Adipose tissue (tissue), 3 donors: ENCODE measurements at regions not wholly inside any gene's neighbourhood (a gene's known extent, or its start where the extent isn't known, plus 50 kb on each side); places are given as distances from the start of the nearest gene placed in this dataset.

Experiments used
- H3K27ac ChIP-seq: one replicate; pipeline ENCODE4 v1.5.1; 2013; ENCODE audit warnings: low read depth, low read length
- WGBS, 3 donors: extraction: QIAGEN DNeasy Blood & Tissue Kit; methylation state at CpG; one replicate each; pipeline ENCODE4 v1.1.7; 2013; 5-methylcytosine and 5-hydroxymethylcytosine counted together
- donor health status: healthy with polysubstance abuse.
- donor health status: Bipolar disorder and iron deficiency.
- donor health status: healthy.

GRCh38 chr1:56442290-56442877 is 137.0 kb downstream of the PLPP3 start:
- no peak overlapping the region for H3K27ac ChIP-seq
- 97 to 99% (median 97%) methylated on average over 2 of the region's 2 CpGs for WGBS, 3 donors

DNA sequence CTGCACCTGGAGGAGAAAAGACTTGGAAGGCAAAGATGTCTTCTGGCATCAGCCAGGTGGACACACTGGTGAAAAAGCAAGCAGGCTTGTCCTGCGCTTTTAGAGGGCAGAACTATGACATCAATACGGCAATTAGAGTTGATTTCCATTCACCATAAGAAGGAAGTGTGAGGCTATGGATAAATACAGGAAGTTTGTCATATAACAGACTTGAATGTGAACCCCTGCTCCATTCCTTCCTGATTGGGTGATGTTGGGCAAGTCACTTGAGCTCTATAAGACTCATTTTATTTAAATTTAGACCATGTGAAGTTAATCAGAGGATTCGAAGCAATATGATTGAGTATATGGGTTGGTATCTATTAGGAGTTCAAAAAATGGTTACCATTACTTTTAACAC is 137.8 kb downstream of the PLPP3 start:
- WGBS, 3 donors = 68 to 97% (median 79%) methylated on average over 3 of the region's 3 CpGs
- H3K27ac ChIP-seq = no peak overlapping the region

- no peak overlapping the region for H3K27ac ChIP-seq
- WGBS, 3 donors = 22 to 30% (median 27%) methylated on average over 4 of the region's 4 CpGs
Observed at GRCh38 chr1:56439610-56440264, 139.6 kb downstream of the PLPP3 start.

DNA sequence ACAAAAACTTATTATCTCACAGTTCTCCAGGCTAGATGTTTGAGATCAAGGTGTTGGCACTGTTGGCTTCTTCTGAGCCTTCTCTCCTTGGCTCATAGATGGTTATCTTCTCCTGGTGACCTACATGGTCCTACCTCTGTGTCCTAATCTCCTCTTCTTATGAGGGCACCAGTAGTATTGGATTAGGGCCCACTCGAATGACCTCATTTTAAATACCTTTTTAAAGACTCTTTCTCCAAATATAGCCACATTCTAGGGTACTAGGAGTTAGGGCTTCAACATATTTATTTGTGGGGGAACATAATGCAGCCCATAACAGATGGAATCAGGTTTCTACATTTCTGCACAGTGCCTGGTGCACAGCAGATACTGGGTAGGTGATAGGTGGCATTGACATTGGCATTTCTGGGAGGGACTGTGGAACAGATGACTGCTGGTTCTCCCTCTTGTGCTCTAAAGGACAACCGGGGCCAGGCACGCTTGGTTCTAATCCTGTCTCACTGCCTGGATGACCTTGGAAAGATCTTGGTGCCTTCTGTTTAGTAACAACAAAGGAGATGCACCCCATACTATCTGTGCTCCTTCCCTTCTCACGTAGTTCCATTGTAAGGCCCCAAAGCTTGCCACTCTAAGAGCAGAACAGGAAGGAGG is 140.3 kb downstream of the PLPP3 start:
- no peak overlapping the region for H3K27ac ChIP-seq

DNA sequence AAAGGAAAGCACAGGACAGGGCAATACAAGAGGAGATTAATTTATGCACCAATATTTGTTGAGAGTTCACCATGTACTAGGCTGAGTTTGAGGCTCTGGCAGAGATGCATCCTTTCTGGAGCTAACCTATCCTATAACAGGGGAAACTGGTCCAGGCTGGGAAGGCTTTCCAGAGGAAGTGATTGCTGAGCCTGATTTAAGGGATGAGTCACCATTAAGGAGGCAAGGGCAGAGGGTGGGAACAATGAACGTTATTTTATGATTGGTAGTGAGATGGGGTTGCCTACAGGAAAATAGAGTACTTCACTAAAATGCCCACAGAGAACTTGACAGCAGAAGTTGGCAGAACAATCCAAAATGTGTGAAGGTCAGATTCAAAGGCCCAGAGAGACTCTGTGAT is 141.4 kb downstream of the PLPP3 start:
- no peak overlapping the region for H3K27ac ChIP-seq
- 29 to 58% (median 43%) methylated on average over 1 of the region's 1 CpG for WGBS, 3 donors

More for the DNA sequence above, 140.3 kb downstream of the PLPP3 start:
- 95 to 97% (median 97%) methylated on average over 4 of the region's 4 CpGs for WGBS, 3 donors

GRCh38 chr1:56436912-56437417 is 142.4 kb downstream of the PLPP3 start:
- H3K27ac ChIP-seq = no peak overlapping the region
- 87 to 95% (median 92%) methylated on average over 8 of the region's 8 CpGs for WGBS, 3 donors

- H3K27ac ChIP-seq = no peak overlapping the region
- 85 to 93% (median 89%) methylated on average over 4 of the region's 4 CpGs for WGBS, 3 donors
Observed at GRCh38 chr1:56436296-56436695, 143.1 kb downstream of the PLPP3 start.

GRCh38 chr1:56435434-56436262 is 143.7 kb downstream of the PLPP3 start:
- WGBS, 3 donors = 77 to 88% (median 82%) methylated on average over 2 of the region's 2 CpGs
- no peak overlapping the region for H3K27ac ChIP-seq

GRCh38 chr1:56434740-56435139 is 144.6 kb downstream of the PLPP3 start:
- 87 to 90% (median 89%) methylated on average over 4 of the region's 4 CpGs for WGBS, 3 donors
- H3K27ac ChIP-seq = no peak overlapping the region

GRCh38 chr1:56434025-56434424 is 145.3 kb downstream of the PLPP3 start:
- H3K27ac ChIP-seq = no peak overlapping the region
- WGBS, 3 donors = 58 to 94% (median 85%) methylated on average over 5 of the region's 5 CpGs

DNA sequence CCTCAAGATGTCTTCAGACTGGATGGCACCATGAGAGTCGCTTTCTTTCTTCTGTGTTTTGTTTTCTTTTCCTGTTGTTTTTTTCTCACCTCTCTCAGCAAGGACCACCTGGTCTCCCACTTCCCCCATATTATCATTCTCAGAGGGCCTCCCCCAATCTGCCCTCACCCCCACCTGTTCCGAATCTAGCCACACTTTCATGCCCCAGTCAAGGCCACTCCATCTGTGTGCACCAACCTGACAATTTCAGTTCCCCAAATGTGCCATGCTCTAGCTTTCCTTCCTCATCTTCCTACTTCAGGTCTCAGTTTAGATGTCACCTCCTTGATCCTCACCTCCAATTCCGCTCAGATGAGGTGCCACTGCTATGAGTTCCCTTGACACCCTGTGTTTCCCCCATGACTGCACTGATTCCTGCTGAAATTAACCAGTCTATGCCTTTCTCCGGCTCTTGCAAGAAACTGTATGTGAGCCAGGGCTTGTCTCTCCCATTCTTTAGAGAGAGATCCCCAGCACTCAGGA is 146.2 kb downstream of the PLPP3 start:
- WGBS, 3 donors = 93 to 97% (median 95%) methylated on average over 4 of the region's 4 CpGs
- H3K27ac ChIP-seq = no peak overlapping the region

DNA sequence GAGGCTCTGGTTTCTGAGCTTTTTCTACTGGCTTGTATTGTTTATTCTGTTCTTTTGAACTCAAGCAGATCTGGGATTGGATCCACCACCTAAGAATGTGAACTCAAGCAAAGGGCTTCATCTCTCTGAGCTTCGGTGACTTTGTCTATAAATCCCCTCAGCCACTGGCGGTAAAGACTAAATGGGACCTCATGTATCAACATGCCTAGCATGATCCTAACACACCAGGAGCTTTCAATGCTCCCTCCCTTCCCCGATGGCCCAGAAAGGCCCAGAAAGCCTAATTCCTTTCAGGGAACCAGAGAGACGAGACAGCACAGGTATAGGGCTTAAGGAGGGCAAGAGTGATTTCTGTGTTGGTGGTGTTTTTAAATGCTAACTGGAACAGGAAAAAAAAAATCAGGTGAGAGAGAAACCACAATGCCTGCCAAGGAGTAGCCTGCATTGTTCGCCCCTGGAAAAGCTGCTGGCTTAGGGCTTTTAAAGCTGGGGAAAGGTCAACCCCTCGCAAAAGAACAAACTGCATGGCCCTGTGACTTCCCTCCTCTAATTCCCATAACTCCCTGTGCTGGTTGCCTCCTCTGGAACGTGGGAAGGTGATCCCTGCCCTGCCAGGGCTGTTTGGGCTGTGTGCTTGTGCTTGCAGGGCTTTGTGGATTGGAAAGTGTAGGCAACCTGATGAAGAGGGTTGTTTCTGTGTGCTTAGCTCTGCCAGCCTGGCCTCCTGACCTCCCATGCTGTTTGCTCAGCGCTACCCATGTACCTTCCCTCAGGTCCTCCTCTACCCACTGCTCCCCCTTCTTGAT is 147.0 kb downstream of the PLPP3 start:
- 65 to 80% (median 78%) methylated on average over 8 of the region's 8 CpGs for WGBS, 3 donors
- no peak overlapping the region for H3K27ac ChIP-seq

DNA sequence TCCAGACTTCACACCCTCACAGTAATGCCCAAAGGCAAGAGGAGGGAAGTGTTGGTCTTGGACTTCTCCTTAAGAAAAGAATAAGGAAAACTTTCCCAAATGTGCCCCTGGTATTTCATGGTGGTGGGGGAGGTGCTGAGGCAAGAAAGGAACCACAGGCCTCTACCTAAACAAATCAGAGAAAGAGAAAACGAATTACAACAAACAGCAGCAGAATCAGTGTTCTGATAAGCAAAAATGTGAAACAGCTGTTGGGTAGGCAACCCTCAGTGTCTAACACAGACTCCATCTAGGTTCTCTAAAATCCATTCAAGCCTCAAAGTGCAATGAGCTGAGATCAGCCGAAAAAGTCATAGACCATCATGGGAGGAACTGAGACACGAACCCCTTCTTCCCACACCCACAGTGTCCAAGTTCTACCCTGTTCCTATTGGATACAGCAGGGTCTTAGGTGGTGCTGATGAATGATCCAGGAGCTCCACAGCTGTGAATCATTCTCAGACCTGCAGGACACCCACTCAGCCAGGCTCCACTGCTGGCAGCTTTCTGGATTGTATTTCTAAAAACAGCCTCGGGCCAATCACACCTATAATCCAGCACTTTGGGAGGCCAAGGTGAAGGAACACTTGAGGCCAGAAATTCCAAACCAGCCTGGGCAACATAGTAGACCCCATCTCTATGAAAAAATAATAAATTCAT is 149.1 kb downstream of the PLPP3 start:
- no peak overlapping the region for H3K27ac ChIP-seq
- WGBS, 3 donors = 88 to 92% (median 92%) methylated on average over 4 of the region's 4 CpGs

DNA sequence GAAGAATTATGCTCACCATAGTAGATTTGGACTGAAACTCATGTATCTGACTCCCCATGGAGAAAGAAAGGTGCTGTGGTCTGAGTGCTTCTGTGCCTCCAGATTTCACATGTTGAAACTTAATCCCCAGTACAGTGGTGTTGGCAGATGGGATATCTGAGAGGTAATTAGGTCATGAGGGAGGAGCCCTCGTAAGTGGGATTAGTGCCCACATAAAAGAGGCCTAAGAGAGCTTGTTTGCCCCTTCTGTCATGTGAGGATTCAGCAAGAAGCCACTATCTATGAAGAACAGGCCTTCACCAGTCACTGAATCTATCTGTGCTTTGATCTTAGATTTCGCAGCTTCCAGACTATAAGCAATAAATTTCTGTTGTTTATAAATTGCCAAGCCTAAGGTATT is 150.1 kb downstream of the PLPP3 start:
- 90 to 93% (median 93%) methylated on average over 2 of the region's 2 CpGs for WGBS, 3 donors

GRCh38 chr1:56426587-56427381 is 152.6 kb downstream of the PLPP3 start:
- no peak overlapping the region for H3K27ac ChIP-seq
- WGBS, 3 donors = 68 to 100% (median 100%) methylated on average over 1 of the region's 1 CpG

More for the DNA sequence above, 150.1 kb downstream of the PLPP3 start:
- H3K27ac ChIP-seq = no peak overlapping the region

DNA sequence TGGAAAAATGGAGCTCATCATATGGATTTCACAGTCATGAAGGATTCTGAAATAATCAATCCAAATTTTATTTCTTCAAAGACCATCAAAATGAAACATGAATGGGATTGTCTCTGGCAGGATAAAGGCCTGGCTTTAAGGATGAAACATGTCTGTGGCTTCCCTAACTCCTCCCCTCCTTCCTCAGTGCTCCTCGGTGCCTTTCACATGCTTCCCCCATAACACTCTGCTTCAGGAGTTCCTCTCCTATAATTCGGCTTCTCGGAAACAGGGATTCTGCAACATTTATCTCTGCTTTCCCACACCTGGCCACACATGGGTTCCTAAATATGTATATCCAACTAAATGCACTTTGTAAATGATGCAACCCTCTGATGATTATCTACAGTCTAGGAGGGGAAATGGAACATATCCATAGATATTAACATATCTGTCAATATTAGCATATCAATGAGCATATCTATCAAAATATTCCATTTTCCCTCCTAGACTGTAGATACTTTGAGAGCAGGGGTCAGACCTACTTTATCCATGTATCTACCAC is 153.8 kb downstream of the PLPP3 start:
- H3K27ac ChIP-seq = no peak overlapping the region
- WGBS, 3 donors = 45 to 89% (median 67%) methylated on average over 3 of the region's 3 CpGs
